ENCODE measurements at regions not wholly inside any gene's neighbourhood (a gene's known extent, or its start where the extent isn't known, plus 50 kb on each side); places are given as distances from the start of the nearest gene placed in this dataset.

GRCh38 chr16:60703096-60703495 is 1333.1 kb downstream of the CDH8 start:
- no peaks in the 10 kb centered on the region for H3K27me3 ChIP-seq (ENCODE audit: control insufficient read depth in 1 of 2, insufficient read depth in 2 of 2, low read length in 2 of 2)
- no peak for FAIRE-seq
- no peaks in the 10 kb centered on the region for H4K20me1 ChIP-seq (ENCODE audit: insufficient read depth, low read length)
- WGBS (ENCODE audit: low lambda C conversion rate), result 2% methylated on average over 3 of the region's 3 CpGs
- no peak overlapping the region for H3K4me2 ChIP-seq (ENCODE audit: low read depth, low read length)
- H3K4me1 ChIP-seq (ENCODE audit: insufficient read depth, low read length), result no peaks in the 10 kb centered on the region
- H3K9ac ChIP-seq (ENCODE audit: insufficient read depth, low read depth, low read length), result no peak overlapping the region
- no peak overlapping the region for H2AFZ ChIP-seq (ENCODE audit: low read length)
- ATAC-seq, result no peak
- in situ Hi-C loops (cut with HindIII; ENCODE audit: extremely low pct_ligation_motif_present, low pct_unique_long_range_greater_than_20kb) (no loop called here), intact Hi-C loops (cut with micrococcal nuclease; ENCODE audit: unreplicated experiment) (no loop called here)
- ChIA-PET CTCF (ENCODE audit: low intra/inter-chr PET ratio, low total read pairs) (no interaction called here), POLR2A (no interaction called here)
- H3K36me3 ChIP-seq (replicated peaks in 1 of 2; ENCODE audit: control insufficient read depth in 1 of 2, insufficient read depth in 2 of 2, low read length in 2 of 2), result no peaks in the 10 kb centered on the region
- BruUV-seq (replicated peaks), result no TSS peak
- DNase-seq (ENCODE audit: low spot score), result no peak
- peaks cover 54% of the 10 kb centered on the region for H3K9me3 ChIP-seq (ENCODE audit: low read length)
- H3K27ac ChIP-seq (ENCODE audit: extremely low read length, insufficient read depth, low read length), result no peak overlapping the region
- no peaks in the 10 kb centered on the region for H3K79me2 ChIP-seq (ENCODE audit: insufficient read depth, low read length)
- TF ChIP-seq RAD21 (CRISPR knock-in tag; IDR thresholded peaks at IDR 0.05) (no peak), TOPORS (CRISPR knock-in tag; IDR thresholded peaks at IDR 0.05) (no peak), MBD4 (IDR thresholded peaks at IDR 0.05; ENCODE audit: borderline replicate concordance, low read length) (no peak), RFXAP (CRISPR knock-in tag; IDR thresholded peaks at IDR 0.05; ENCODE audit: borderline replicate concordance) (no peak), MNT (IDR thresholded peaks at IDR 0.05) (no peak), SAP130 (CRISPR knock-in tag; IDR thresholded peaks at IDR 0.05; ENCODE audit: low read depth) (no peak), ATF7-NPFF (CRISPR knock-in tag; IDR thresholded peaks at IDR 0.05; ENCODE audit: low read depth) (no peak), ZSCAN20 (CRISPR knock-in tag; IDR thresholded peaks at IDR 0.05; ENCODE audit: borderline replicate concordance) (no peak), CAMTA2 (CRISPR knock-in tag; IDR thresholded peaks at IDR 0.05; ENCODE audit: borderline replicate concordance) (no peak), GTF3A (CRISPR knock-in tag; conservative IDR thresholded peaks at IDR 0.05) (no peak), ELF4 (CRISPR knock-in tag; IDR thresholded peaks at IDR 0.05; ENCODE audit: borderline replicate concordance) (no peak), ATF3 (CRISPR knock-in tag; IDR thresholded peaks at IDR 0.05) (no peak), ATM (IDR thresholded peaks at IDR 0.05; ENCODE audit: borderline replicate concordance) (no peak), NR2C2 (CRISPR knock-in tag; IDR thresholded peaks at IDR 0.05; ENCODE audit: borderline replicate concordance) (no peak), ZFP90 (CRISPR knock-in tag; IDR thresholded peaks at IDR 0.05; ENCODE audit: borderline replicate concordance) (no peak), ZNF839 (CRISPR knock-in tag; IDR thresholded peaks at IDR 0.05; ENCODE audit: borderline replicate concordance) (no peak)
- TF ChIP-seq, protein P1, sequence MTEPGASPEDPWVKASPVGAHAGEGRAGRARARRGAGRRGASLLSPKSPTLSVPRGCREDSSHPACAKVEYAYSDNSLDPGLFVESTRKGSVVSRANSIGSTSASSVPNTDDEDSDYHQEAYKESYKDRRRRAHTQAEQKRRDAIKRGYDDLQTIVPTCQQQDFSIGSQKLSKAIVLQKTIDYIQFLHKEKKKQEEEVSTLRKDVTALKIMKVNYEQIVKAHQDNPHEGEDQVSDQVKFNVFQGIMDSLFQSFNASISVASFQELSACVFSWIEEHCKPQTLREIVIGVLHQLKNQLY (CRISPR knock-in tag; IDR thresholded peaks at IDR 0.05), result no peak
- TF ChIP-seq, protein P2, sequence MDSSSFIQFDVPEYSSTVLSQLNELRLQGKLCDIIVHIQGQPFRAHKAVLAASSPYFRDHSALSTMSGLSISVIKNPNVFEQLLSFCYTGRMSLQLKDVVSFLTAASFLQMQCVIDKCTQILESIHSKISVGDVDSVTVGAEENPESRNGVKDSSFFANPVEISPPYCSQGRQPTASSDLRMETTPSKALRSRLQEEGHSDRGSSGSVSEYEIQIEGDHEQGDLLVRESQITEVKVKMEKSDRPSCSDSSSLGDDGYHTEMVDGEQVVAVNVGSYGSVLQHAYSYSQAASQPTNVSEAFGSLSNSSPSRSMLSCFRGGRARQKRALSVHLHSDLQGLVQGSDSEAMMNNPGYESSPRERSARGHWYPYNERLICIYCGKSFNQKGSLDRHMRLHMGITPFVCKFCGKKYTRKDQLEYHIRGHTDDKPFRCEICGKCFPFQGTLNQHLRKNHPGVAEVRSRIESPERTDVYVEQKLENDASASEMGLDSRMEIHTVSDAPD (CRISPR knock-in tag; IDR thresholded peaks at IDR 0.05), result no peak
- no peak overlapping the region for H3K4me3 ChIP-seq (replicated peaks in 1 of 3; ENCODE audit: insufficient read depth in 1 of 3, low read depth in 2 of 3, low read length in 3 of 3)

Measured in HepG2 (cell line).